Sigmoid colon (tissue), 6 donors: ENCODE measurements at regions not wholly inside any gene's neighbourhood (a gene's known extent, or its start where the extent isn't known, plus 50 kb on each side); places are given as distances from the start of the nearest gene placed in this dataset.
"Not testable (repeated sequence)": the region's sequence is repeated elsewhere in the genome, so short reads cannot be mapped to it uniquely, and the experiment has no call there.

ENCODE experiments used
- DNase-seq: peaks from one replicate; pipeline ENCODE4 v3.0.0-alpha.2; 2019
- H3K27ac ChIP-seq, 4 donors: fragments of 200-600 bp; sonication (generic); one replicate each; pipeline ENCODE4 v1.5.1; 2016 to 2019; ENCODE audit warnings: mild to moderate bottlenecking in 1 of 4
- H3K27me3 ChIP-seq, 3 donors: fragments of 200-600 bp; sonication (generic); one replicate each; pipeline ENCODE4 v1.5.1; 2019; ENCODE audit warnings: mild to moderate bottlenecking in 1 of 3
- H3K36me3 ChIP-seq, 4 donors: fragments of 200-600 bp; sonication (generic); one replicate each; pipeline ENCODE4 v1.5.1; 2016 to 2019
- H3K4me1 ChIP-seq, 4 donors: fragments of 200-600 bp; sonication (generic); one replicate each; pipeline ENCODE4 v1.5.1; 2017 to 2019
- H3K4me3 ChIP-seq, 4 donors: fragments of 200-600 bp; sonication (generic); one replicate each; pipeline ENCODE4 v1.5.1; 2017 to 2019; ENCODE audit warnings: mild to moderate bottlenecking in 2 of 4, moderate library complexity in 1 of 4
- H3K9me3 ChIP-seq, 4 donors: fragments of 200-600 bp in 3 of 4; sonication (generic) in 3 of 4; one replicate each; pipeline versions ENCODE4 v1.5.1 to v1.6.1; 2013 to 2019
- EP300 ChIP-seq, 4 donors: sonication (generic); formaldehyde crosslinking; IDR thresholded peaks; one replicate each; pipeline ENCODE4 v1.6.1; 2017; ENCODE audit warnings: antibody characterized with exemption in 4 of 4
- POLR2A ChIP-seq, 2 donors: fragments of 450-650 bp; IDR thresholded peaks; one replicate each; pipeline ENCODE4 v1.6.1; 2016; ENCODE audit warnings: antibody characterized with exemption in 2 of 2, mild to moderate bottlenecking in 2 of 2, moderate library complexity in 2 of 2
- POLR2AphosphoS5 ChIP-seq, 4 donors: sonication (generic); formaldehyde crosslinking; IDR thresholded peaks; one replicate each; pipeline ENCODE4 v1.6.1; 2017; ENCODE audit warnings: antibody characterized with exemption in 4 of 4
- WGBS, 2 donors: extraction: QIAGEN DNeasy Blood & Tissue Kit; methylation state at CpG; one replicate each; pipeline ENCODE4 v1.1.7; 2013; 5-methylcytosine and 5-hydroxymethylcytosine counted together
- intact Hi-C: fragments of 100-400 bp; cut with DNase I; formaldehyde crosslinking; loops from one replicate; pipeline ENCODE4 v1.15.1; 2023
- TF ChIP-seq, protein P1 (sequence below), 4 experiments: fragments of 450-650 bp in 3 of 4; fragments of 200-600 bp in 1 of 4; IDR thresholded peaks; one replicate each; pipeline ENCODE4 v1.5.1; 2016 to 2019; ENCODE audit warnings: antibody characterized with exemption in 4 of 4, mild to moderate bottlenecking in 3 of 4, moderate library complexity in 2 of 4
- donor health status: healthy with polysubstance abuse.
- donor health status: healthy.

DNA sequence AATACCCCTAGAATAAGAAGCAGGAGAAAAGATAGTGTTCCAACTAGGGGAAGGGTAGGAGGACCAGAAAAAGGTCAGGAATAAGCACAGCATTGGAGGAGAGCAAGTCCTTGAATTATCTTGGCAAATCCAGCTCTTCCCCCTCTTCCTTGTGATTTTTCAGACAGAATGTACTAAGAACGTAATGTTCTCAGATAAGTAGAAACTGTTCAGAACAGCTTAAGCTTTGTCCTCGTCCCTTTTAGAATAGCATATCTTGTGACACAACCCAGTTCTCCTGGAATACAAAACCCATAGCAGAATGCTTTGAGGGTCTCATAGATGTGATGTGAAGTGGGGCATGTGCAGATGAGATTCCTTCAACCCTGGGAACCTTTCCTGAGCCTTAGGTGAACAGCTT is 97.4 kb downstream of the EMB start:
- intact Hi-C loops, result no loop called here
- Histone ChIP-seq H3K9me3 (no peaks in the 10 kb centered on the region), H3K27me3 (no peaks in the 10 kb centered on the region), H3K36me3 (no peaks in the 10 kb centered on the region), H3K27ac (no peak overlapping the region), H3K4me1 (no peaks in the 10 kb centered on the region), H3K4me3 (no peak overlapping the region)
- WGBS, 2 donors, result 81 to 86% methylated on average over 2 of the region's 2 CpGs
- no peak for DNase-seq
- TF ChIP-seq EP300 (IDR thresholded peaks at IDR 0.05), result no peak
- TF ChIP-seq, protein P1, sequence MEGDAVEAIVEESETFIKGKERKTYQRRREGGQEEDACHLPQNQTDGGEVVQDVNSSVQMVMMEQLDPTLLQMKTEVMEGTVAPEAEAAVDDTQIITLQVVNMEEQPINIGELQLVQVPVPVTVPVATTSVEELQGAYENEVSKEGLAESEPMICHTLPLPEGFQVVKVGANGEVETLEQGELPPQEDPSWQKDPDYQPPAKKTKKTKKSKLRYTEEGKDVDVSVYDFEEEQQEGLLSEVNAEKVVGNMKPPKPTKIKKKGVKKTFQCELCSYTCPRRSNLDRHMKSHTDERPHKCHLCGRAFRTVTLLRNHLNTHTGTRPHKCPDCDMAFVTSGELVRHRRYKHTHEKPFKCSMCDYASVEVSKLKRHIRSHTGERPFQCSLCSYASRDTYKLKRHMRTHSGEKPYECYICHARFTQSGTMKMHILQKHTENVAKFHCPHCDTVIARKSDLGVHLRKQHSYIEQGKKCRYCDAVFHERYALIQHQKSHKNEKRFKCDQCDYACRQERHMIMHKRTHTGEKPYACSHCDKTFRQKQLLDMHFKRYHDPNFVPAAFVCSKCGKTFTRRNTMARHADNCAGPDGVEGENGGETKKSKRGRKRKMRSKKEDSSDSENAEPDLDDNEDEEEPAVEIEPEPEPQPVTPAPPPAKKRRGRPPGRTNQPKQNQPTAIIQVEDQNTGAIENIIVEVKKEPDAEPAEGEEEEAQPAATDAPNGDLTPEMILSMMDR (IDR thresholded peaks at IDR 0.05), result no peak
- TF ChIP-seq POLR2A (IDR thresholded peaks at IDR 0.05), result no peak
- no peak for TF ChIP-seq POLR2AphosphoS5 (IDR thresholded peaks at IDR 0.05)

- H3K4me3 ChIP-seq, result no peak overlapping the region
- no peaks in the 10 kb centered on the region for H3K27me3 ChIP-seq
- H3K27ac ChIP-seq, result no peak overlapping the region
- H3K9me3 ChIP-seq, result no peaks in the 10 kb centered on the region
- 76 to 80% methylated on average over 2 of the region's 2 CpGs for WGBS, 2 donors
- intact Hi-C loops, result no loop called here
- TF ChIP-seq POLR2A (IDR thresholded peaks at IDR 0.05) (no peak), EP300 (IDR thresholded peaks at IDR 0.05) (no peak)
- TF ChIP-seq, protein P1 (IDR thresholded peaks at IDR 0.05), result no peak
- no peaks in the 10 kb centered on the region for H3K4me1 ChIP-seq
- no peak for DNase-seq
- H3K36me3 ChIP-seq, result no peaks in the 10 kb centered on the region
These were observed 100.3 kb downstream of the EMB start for GRCh38 chr5:50340757-50341156.

DNA sequence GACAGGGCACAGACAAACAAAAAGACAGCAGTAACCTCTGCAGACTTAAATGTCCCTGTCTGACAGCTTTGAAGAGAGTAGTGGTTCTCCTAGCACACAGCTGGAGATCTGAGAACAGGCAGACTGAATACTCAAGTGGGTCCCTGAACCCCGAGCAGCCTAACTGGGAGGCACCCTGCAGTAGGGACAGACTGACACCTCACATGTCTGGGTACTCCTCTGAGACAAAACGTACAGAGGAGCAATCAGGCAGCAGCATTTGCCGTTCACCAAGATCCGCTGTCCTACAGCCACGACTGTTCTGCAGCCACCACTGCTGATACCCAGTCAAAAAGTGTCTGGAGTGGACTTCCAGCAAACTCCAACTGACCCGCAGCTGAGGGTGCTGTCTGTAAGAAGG is 110.5 kb downstream of the EMB start:
- H3K36me3 ChIP-seq, H3K4me3 ChIP-seq, H3K27me3 ChIP-seq, H3K4me1 ChIP-seq, H3K27ac ChIP-seq, DNase-seq, intact Hi-C loops, H3K9me3 ChIP-seq: not testable (repeated sequence)
- WGBS, 2 donors, result 73 to 74% methylated on average over 6 of the region's 6 CpGs

DNA sequence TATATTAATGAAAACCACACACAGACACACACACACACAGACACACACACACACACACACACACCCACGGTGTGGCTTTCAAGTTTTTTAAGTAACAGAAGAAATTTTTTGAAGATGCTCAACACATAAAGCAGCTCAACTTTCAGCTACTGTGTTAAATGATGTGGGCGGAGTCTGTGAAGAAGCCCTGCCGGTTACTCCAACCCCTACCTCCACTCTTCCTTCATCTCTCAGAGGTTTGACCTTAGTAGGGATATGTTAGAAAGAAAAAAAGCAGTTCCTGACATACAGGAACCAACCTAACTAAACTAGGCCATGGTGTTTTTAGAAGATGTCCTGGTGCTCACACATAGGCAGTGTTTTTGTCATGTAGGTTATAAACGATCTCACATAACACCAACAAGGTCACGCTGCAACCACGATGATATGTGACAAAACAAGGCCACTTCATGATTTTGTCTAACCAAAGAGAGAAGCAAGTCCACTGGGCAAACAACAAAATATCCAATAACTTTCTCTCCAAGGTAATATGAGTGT is 112.8 kb downstream of the EMB start:
- WGBS, 2 donors, result 64 to 69% methylated on average over 6 of the region's 6 CpGs
- H3K4me1 ChIP-seq, result no peaks in the 10 kb centered on the region
- TF ChIP-seq EP300 (IDR thresholded peaks at IDR 0.05) (no peak), POLR2AphosphoS5 (IDR thresholded peaks at IDR 0.05) (no peak), POLR2A (IDR thresholded peaks at IDR 0.05) (no peak)
- TF ChIP-seq, protein P1 (IDR thresholded peaks at IDR 0.05), result no peak
- no peak for DNase-seq
- intact Hi-C loops, result no loop called here
- H3K27me3 ChIP-seq, result no peaks in the 10 kb centered on the region
- no peaks in the 10 kb centered on the region for H3K9me3 ChIP-seq
- no peak overlapping the region for H3K27ac ChIP-seq
- H3K36me3 ChIP-seq, result no peaks in the 10 kb centered on the region
- H3K4me3 ChIP-seq, result no peak overlapping the region

DNA sequence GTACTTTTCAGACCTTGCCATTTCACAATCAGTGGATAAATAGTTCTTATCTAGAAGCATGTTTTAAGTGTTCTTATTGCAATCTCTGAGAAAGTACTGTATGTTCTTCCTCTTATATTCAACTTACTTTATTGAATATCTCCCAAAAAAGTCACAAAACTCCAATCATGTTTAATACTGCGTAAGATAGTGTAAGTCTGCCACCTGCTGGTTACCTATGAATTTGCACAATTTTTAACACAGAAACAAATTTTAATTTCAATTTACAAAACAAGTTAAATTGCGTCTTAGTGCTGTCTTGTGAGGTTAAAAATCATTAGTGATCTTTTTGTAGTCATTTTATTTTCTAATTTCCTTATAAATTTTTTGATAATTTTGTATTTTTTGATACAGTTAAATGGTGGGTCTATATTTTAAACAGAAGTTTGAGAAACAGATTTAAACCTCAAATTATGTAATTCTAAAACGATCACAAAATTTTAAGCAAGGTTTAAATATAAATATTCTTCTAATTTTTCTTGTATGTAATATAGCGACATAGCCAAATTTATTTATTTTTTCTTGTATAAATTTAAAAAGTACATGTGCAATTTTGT is 115.8 kb downstream of the EMB start:
- Histone ChIP-seq H3K4me3 (no peak overlapping the region), H3K9me3 (no peaks in the 10 kb centered on the region), H3K27me3 (no peaks in the 10 kb centered on the region), H3K27ac (no peak overlapping the region), H3K4me1 (no peaks in the 10 kb centered on the region), H3K36me3 (no peaks in the 10 kb centered on the region)
- intact Hi-C loops, result no loop called here
- 20 to 29% methylated on average over 4 of the region's 4 CpGs for WGBS, 2 donors
- no peak for DNase-seq
- TF ChIP-seq POLR2AphosphoS5 (IDR thresholded peaks at IDR 0.05) (no peak), POLR2A (IDR thresholded peaks at IDR 0.05) (no peak), EP300 (IDR thresholded peaks at IDR 0.05) (no peak)
- TF ChIP-seq, protein P1 (IDR thresholded peaks at IDR 0.05), result peak in 2 of 4 experiments; percentile 44 to 58
